NCI-H2081 (cell line): ENCODE measurements at regions not wholly inside any gene's neighbourhood (a gene's known extent, or its start where the extent isn't known, plus 50 kb on each side); places are given as distances from the start of the nearest gene placed in this dataset.

Source experiments
- DNase-seq, 2 experiments: peaks; one replicate each; lab custom pipeline; 2025; lab: John Stamatoyannopoulos, UW

DNA sequence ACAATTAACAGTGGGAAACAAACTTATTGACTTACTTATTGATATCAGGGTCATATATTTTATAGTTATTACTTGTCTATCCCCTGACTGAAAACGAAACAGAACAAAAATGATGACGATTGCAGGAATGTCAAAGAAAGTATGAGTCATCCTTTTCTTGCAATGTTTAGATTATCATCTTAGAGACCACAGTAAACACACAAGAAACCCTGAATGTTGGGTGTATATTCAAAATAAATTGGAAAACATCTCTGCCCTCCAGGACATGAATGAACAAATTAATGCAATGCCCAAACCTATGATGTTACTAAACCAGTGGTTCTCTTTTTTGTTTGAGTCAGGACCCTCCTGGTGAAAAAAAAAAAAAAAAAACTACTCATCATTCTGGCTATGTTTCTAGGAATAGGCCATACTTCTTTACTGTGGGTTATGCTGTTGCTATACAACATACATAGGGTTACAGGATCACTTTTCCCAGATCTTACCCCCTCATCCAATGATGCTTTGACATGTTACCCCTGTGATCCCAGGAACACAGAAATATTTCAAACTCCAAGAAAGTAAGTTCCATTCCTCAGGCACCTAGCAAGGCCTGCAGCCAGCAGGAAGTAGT is 623.4 kb upstream of the IGFBP3 start:
- no peak for DNase-seq

DNA sequence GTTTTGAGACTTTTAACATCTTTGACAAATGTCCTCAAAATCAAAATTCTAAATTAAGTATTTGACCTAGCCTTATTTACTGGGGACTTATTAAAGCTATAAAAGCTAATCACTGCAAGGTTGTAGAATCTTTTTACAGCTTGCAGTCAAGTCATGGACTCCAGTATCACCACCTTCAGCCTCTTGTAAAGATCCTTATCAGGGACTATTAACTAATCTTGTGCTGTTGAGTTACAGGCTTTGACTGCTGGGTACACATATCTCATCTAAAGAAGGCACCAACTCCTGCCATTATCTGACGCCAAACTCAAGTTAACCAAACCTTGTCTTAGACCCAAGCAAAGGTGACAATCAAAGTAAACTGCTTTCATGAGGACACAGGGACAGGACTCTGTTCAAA is 621.0 kb upstream of the IGFBP3 start:
- no peak for DNase-seq

DNA sequence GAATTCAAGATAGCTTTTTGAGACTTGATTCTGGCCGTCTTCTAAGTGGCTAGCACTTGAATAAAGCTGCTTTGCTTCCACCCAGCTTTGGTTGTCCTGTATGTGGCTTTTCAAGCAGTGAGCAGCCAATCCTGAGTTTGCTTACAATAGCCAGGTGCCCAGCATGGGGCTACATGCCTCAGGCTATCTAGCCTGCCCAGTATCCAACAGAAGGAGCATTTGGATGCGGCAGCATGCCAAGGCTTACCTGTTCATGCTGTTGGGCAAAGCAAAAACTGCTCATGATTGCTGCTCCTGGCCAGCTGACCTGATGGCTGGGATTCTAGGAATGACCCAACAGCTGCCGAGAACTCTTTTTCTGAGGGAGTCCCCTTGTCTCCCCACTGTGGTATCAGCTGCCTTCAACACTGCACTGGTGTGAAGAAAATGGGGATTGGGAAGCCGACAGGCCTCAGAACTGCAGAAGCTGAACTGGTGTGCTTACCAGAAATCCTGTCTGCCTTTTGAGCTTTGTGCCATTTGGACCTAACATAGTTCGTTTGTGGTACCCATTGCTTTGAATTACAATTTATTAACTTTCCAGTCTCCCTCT is 618.9 kb upstream of the IGFBP3 start:
- no peak for DNase-seq

DNA sequence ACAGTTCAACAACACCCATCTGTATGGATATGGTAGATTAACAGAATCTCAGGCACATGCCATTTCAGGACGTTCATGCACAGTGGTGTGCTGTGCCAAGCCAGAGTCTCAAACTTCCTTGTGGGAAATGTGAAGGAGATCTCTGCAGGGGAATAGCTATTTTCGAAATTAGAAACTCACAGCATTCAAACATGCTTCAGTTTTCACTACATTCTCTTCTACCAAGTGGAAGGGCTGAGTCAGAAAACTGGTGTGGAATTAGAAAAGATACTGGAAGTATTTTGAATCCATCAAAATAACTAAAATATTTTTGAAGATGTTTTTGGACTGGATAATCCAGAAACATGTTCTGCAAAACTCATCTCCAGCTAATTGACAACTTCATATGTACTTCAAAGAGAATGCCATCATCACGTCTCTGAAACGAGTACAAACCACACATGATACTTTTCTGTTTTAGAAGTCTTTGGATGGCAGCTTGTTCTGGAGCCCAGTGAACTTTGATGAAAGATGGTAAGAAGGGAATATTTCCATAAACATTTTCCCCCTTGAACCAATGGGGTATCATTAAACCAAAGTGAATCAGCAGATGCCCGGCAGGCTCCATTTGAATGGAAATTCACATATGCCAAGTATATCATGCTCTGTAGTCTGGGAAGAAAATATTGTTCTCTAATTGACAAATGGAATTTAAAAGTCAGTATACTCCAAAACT is 616.3 kb upstream of the IGFBP3 start:
- no peak for DNase-seq

DNA sequence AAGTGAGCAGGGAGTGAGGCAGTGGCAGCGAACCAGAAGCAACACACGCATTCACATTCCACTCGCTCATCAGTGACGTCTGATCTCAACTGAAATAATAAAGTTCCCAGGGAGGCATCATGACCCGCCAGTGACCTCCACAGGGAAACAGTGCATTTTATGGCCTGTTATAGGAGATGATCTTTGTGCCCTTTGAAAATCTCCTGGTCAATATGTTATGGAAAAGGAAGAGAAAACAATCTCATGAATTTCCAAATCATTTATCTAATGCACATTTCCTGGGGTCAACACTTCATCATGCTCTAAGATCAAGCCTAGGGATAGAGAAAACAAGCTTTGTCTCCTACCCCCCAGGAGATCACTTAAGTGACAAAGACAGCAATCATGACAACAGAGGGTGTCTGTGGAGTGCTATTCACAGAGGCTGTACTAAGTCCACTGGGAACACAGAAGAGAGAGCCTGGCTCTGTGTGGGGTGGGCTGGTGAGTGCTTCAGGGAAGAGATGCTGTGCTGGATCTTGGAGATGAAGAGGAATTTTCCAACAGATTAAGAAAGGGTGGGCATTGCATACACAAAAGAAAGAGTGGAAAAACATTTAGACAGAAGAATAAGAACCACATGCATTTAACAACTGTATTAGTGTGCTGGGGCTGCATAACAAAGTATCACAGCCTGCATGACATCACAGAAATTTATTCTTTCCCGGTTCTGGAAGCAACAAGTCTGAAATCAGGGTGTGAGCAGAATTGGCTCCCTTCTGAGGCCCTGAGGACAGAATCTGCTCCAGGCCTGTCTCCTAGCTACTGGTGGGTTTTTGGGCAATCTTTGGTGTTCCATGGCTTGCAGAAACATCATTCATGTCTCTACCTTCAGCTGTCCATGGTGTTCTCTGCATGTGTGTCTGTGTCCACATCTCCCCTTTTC is 613.9 kb upstream of the IGFBP3 start:
- DNase-seq, result no peak

DNA sequence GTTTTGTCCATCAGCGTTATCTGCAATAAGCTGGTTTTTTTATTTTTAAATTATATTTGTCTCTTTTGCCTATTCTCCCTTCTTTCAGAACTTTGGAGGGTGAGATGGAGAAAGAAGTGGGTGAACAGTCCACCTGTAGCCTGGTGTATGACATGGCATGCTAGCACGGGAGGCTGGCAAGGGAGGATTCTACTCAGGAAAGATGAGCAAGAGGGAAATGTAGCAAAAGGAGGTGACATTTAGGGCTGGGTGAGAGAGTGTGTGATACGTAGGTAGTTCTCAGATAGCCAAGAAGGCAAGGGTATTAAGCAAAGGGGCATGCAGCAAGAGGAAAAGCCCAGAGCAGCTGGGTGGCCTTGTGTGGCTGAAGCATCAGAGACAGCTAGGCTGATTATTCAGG is 612.9 kb upstream of the IGFBP3 start:
- DNase-seq, result no peak

DNA sequence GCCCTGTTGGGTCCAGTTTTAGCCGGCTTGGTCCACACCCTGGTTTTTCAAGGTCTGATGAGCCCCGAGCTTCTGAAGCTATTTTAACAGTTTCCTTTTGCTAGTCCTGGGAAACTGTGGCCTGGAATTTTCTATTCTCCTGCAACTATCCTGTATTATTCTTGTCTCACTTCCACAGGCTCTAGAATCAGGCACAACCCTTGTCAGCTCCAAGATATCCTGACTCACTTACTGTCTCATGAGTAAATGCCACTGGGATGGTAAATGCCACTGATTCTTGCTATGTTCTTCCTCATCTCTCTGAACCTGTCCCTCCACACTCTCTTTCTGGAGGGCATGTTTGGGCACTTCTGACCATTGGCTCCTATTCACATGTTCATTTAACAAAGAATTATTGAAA is 611.5 kb upstream of the IGFBP3 start:
- DNase-seq, result no peak

DNA sequence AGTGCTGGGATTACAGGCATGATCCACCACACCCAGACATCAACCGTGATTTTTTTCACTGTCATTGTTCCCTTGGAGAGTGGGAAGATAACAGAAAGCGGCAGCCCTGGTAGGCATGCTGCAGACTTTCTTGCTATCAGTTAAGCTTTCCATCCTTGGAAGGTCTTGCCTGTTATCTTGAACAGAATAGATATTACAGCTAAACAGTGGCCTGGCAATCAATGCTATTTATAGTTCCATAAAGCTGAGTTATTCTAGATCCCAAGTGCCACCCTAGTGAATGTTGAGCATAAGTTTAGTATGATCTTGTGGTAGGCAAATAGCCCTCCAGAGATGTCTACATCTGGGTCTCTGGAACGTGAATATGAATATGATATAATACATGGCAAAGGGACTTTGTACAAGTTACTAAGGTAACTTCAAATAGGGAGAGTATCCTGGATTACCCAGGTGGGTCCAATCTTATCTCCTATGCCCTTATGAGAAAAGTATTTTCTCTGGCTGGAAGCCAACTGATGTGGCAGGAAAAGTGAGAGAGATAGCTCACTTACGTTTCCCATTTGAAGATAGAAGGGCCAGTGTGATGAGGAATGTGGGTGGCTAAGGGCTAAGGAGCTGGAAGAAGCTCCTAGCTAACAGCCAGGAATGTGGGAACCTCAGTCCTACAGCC is 609.1 kb upstream of the IGFBP3 start:
- DNase-seq, result no peak

DNA sequence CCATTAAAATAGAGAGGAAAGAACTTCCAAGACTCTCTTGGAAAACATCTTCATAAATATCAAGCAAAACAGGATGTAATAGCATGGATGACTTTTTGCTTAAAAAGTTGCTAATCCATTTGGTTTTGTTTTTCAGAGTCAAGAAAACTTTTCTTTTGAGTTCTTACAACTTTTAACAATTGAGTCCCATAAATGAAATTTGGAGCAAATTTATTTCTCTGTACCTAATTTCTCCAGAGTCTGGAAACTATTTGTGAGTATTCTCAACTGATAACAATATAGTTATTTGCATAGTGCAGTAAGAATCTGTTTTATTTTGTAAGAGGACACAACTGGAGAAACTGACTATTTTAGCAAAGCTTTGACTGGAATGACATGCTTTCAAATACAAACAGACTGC is 606.3 kb upstream of the IGFBP3 start:
- no peak for DNase-seq

DNA sequence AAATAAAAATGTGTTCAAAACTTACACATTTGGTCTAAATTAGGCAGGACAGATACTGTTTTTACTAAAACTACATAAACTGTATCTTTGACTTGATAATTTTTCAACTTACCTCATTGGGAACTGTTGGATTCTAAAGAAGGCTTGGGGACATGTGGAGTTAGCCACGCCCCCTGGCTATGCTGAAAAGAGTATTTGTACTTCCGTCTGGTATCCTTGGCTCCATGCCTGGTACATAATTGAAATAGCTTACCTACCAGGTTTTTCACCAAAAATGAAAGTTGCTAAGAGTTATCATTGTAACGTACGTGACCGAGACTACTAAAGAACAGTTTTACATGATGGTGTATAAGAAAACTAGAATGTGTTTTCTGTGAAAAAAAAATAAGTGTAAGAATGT is 604.8 kb upstream of the IGFBP3 start:
- DNase-seq, result no peak

DNA sequence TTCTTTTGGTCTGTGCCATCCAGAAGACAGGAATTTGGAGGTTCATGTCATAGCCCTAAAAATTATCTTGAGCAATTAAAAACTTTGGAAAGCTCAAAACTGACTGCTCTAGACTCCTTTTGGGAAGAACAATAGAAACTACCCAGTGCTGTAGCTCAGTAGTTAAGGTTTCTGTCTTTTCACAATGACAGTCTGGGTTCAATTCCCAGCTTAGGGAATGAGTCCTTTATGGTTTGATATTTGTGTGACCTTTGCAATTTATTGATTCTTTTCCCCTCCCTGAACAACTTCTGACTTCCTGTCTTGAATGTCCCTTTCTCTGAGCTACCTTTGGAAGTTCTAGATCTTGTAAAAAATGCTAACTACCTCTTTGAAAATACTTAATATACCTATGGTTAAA is 603.3 kb upstream of the IGFBP3 start:
- DNase-seq, result no peak

DNA sequence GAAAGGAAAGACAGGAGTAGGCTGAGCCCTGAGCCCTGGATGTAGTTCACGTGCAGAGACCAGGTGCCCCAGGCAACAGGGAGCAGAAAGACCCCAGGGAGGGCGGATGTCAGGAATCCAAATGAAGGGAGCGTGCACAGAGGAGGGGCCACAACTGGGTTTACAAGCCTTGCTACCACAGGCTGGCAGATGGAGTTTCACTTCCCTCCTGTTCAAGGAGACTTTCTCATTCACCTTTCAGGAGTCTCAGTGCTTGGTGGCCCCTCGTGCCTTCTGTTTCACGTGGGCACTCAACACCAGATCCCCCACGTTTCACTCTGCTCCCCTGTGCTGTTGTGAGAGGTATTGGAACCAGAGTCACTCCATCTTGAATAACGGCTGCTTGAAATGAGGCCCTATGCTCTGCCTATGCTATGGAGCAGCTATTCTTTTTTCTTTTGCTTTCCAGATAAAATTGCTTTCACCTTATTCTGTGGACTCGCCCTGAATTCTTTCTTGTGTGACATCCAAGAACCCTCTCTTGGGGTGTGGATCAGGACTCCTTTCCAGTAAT is 601.4 kb upstream of the IGFBP3 start:
- DNase-seq, result no peak

DNA sequence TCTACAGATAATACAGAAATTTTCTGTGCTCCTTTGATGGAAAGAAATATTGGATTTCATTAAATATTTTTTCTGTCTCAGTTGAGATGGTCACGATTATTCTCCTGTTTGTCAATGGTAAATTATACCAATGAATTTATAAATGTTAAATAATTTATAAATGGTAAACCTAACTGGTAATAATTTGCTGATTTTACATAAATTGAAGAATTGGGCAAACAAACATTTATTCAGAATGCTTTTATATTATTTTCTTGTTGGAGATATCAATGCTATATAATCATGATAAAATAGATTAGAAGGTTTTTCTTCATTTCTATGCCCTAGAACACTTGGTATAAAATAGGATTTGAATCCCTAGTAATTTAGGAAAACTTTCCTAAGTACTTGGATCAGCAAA is 597.6 kb upstream of the IGFBP3 start:
- no peak for DNase-seq

DNA sequence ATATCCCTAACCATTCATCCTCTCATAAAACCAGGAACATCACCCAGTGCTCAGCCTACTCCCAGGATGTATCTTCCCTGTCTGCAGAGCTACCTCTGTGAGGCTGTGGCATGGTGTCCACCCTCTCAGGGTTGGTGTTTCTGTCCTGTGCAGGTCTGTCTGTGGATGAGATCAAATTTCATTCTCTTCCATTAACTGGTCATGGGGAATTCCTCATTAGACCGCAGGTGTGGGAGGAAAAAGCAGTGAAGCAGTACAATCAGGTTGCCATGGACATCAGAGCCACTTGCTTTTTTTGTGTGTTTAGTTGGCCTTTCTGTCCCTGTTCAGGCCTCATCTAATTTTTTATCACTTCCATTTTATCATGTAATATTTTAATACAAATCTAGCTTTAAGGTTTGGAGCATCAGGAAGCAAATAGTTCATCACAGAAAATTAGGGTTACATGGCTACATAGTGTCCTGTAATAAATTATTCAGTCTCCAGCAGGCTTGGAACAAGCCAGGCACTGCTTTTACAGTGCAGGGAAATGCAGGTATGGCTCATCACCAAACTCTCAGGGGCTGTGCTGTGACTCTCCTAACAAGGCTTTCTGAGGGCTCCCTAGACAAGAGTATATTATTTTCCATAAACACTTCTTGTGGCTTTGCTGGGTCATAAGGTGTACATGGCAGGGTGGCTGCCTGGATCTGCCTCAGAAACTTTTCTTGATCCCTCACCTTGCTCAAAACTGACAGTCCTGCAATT is 594.9 kb upstream of the IGFBP3 start:
- no peak for DNase-seq

DNA sequence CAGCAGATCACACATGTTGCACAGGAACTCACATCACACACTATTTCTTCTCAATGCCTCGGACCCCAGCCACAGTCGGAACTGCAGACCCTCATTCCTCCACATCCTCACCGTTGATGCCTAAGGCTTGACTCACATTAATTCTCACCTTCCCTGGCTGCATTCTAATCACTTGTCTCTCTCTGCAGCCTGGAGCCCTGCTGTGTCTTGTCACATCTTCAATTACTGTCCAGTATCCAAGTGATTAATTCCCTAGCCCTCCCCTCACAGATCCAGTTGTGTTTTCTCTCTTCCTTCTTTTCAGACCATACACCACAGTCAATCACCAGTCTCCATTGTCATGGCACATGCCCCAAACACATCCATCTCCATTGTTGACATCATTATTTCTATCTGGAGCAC is 592.4 kb upstream of the IGFBP3 start:
- DNase-seq, result no peak

DNA sequence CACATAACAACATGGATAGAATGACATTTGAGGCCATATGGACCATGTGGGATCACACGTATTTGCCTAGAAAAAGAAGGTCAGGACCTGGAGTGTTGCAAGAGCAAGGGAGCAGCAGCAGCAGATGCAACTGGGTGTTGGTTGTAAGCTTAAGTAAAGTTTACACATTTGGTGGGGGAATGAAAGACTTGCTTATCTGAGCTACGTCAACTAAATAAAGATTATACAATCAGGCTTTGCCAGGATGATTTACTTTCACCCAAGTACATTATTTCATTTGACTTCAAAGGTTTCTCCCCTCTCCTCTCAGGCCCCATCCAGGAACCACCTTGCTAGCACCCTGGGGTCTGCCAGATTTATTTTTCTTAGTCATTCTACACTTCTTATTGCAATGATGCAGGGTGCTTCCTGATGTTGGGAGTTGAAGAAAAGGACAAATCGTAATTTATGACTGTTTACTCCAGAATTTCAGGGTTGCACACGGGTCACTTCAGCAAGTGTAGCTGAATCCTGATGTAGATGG is 591.9 kb upstream of the IGFBP3 start:
- DNase-seq, result no peak

DNA sequence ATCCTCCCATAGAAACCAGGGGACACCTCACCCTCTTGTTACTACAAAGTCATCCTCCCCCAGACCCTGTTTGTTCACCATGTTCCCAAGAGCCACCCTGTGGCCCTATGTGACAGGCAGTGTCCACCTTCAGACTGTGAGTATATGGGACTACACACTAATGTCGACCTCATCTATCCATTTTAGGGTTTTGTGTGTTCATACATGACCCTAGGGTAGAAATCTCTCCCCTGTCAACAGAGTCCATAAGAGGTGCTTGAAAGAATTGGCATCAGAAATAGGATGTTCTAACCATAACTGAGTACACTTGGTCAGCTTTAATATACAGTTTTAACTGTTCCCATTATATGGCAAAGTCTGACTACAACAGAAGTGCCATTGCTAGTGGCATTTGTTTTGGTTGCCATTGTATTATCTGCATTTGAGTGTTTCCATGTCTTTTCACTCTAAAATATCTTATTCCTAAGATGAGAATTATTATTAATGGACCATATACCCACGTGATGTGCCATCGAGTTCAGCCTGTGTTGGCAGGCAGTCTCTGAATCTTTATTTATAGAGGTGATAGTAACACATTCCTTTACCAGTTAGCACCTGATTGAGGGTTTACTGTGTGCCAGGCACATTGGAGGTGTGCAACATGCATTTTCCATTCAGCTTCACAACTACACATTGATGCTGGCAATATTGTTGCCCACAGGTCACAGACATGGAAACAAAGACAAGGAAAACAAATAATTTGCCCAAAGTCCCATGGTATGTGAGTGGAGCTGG is 590.6 kb upstream of the IGFBP3 start:
- no peak for DNase-seq

DNA sequence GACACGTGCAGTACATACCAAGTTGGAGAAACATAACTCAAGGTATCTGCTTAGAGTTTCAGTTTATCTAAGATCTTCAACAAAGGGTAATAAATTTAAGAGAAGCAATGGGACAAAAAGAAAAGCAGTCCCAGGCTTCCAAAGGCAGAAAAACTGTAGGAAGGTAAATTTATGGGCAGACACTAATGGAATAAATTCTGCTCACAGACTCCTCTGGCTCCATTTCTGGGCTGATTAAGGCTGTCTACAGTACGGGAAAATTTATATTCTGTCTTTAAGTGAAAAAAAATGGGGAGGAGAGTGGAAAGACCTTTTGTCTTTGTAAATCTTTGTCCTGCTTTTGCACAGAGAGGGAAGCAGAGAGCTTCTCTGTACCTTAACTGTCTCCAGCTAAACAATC is 587.5 kb upstream of the IGFBP3 start:
- DNase-seq, result no peak

DNA sequence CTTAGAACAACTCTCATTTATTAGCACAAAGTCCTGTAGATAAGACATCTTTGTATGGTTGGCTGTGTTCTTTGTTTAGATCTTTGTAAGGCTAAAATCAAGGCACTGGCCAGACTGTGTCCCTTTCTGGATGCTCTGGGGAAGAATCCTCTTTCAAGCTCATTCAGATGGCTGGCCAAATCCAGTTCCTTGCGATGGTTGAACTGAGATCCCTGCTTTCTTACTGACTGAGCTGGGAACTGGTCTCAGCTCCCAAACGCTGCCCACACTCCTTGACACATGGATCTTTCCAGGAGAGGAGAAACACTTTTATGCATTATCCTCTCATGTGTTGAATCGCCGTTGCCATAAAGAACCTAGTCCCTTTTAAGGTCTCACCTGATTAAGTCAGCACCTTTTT is 586.5 kb upstream of the IGFBP3 start:
- DNase-seq, result no peak

DNA sequence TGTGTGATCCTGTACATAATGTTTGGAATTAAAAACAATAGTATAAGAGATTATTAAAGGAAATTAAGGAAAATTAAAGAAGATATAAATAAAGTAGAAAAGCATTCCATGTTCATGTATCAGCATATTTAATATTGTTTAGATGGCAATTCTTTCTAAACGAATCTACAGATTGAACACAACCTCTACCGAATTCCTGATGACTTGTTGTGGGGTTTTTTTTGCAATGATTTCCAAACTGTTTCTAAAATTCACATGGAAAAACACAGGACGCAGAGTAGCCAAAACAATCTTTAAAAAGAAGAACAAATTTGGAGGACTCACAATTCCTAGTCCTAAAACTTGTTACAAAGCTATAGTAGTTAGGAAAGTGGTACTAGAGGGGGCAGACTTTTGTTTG is 573.4 kb upstream of the IGFBP3 start:
- DNase-seq, result no peak
